Trophoblast cell (in vitro differentiated cells and primary cell): ENCODE measurements at regions not wholly inside any gene's neighbourhood (a gene's known extent, or its start where the extent isn't known, plus 50 kb on each side); places are given as distances from the start of the nearest gene placed in this dataset.

Experiments
- DNase-seq, 2 donors: peaks; one replicate each; pipeline ENCODE4 v3.0.0-alpha.2; 2016
- H2AFZ ChIP-seq: 2 replicates; pipeline ENCODE4 v1.6.1; 2013; ENCODE audit warnings: low read length, moderate library complexity, mild to moderate bottlenecking; ENCODE audit not compliant: insufficient read depth, poor library complexity
- H2AK5ac ChIP-seq: 2 replicates; pipeline ENCODE4 v1.6.1; 2013; ENCODE audit warnings: mild to moderate bottlenecking, low read length
- H2BK120ac ChIP-seq: 2 replicates; pipeline ENCODE4 v1.6.1; 2013; ENCODE audit warnings: low read length, mild to moderate bottlenecking, moderate library complexity; ENCODE audit not compliant: insufficient read depth, poor library complexity
- H2BK12ac ChIP-seq: 2 replicates; pipeline ENCODE4 v1.6.1; 2013; ENCODE audit warnings: mild to moderate bottlenecking, low read length, moderate library complexity
- H2BK5ac ChIP-seq: 2 replicates; pipeline ENCODE4 v1.6.1; 2013; ENCODE audit warnings: low read length, low read depth, moderate library complexity, mild to moderate bottlenecking; ENCODE audit not compliant: poor library complexity
- H3K14ac ChIP-seq: 2 replicates; pipeline ENCODE4 v1.6.1; 2013; ENCODE audit warnings: mild to moderate bottlenecking, low read length
- H3K18ac ChIP-seq: 2 replicates; pipeline ENCODE4 v1.6.1; 2013; ENCODE audit warnings: mild to moderate bottlenecking, low read length
- H3K23ac ChIP-seq: 2 replicates; pipeline ENCODE4 v1.6.1; 2013; ENCODE audit warnings: low read length
- H3K27ac ChIP-seq: 2 replicates; pipeline ENCODE4 v1.5.1; 2013; ENCODE audit warnings: low read depth, mild to moderate bottlenecking, inconsistent platforms, low read length, moderate library complexity
- H3K27me3 ChIP-seq: 2 replicates; pipeline ENCODE4 v1.6.1; 2013; ENCODE audit warnings: inconsistent platforms, mild to moderate bottlenecking, low read length, moderate library complexity; ENCODE audit not compliant: insufficient read depth
- H3K36me3 ChIP-seq, 2 experiments: 1 replicate in 1 of 2; 2 replicates in 1 of 2; pipeline ENCODE4 v1.6.1; 2013; ENCODE audit warnings: low read length in 2 of 2, mild to moderate bottlenecking in 2 of 2, moderate library complexity in 1 of 2; ENCODE audit not compliant: insufficient read depth in 2 of 2, control insufficient read depth in 1 of 2
- H3K4ac ChIP-seq: 2 replicates; pipeline ENCODE4 v1.6.1; 2013; ENCODE audit warnings: low read depth, mild to moderate bottlenecking, low read length, moderate library complexity
- H3K4me1 ChIP-seq, 2 experiments: 1 replicate in 1 of 2; 2 replicates in 1 of 2; pipeline ENCODE4 v1.6.1; 2013; ENCODE audit warnings: low read length in 2 of 2, mild to moderate bottlenecking in 2 of 2, moderate library complexity in 1 of 2; ENCODE audit not compliant: insufficient read depth in 2 of 2, control insufficient read depth in 1 of 2
- H3K4me2 ChIP-seq: 2 replicates; pipeline ENCODE4 v1.6.1; 2013; ENCODE audit warnings: inconsistent platforms, mild to moderate bottlenecking, low read length, moderate library complexity
- H3K4me3 ChIP-seq: 2 replicates; pipeline ENCODE4 v1.5.1; 2013; ENCODE audit warnings: mild to moderate bottlenecking, low read depth, low read length, inconsistent platforms
- H3K79me1 ChIP-seq: one replicate; pipeline ENCODE4 v1.6.1; 2013; ENCODE audit warnings: low read length
- H3K79me2 ChIP-seq: 2 replicates; pipeline ENCODE4 v1.6.1; 2013; ENCODE audit warnings: low read length, mild to moderate bottlenecking; ENCODE audit not compliant: control insufficient read depth, insufficient read depth, poor library complexity
- H3K9ac ChIP-seq: 2 replicates; pipeline ENCODE4 v1.6.1; 2013; ENCODE audit warnings: mild to moderate bottlenecking, low read length
- H3K9me3 ChIP-seq: 2 replicates; pipeline ENCODE4 v1.6.1; 2013; ENCODE audit warnings: low read depth, mild to moderate bottlenecking, control low read depth, inconsistent platforms, low read length; ENCODE audit not compliant: insufficient read depth
- H4K12ac ChIP-seq: 2 replicates; pipeline ENCODE4 v1.6.1; 2013; ENCODE audit warnings: low read depth, mild to moderate bottlenecking, low read length, moderate library complexity
- H4K8ac ChIP-seq: 2 replicates; pipeline ENCODE4 v1.6.1; 2013; ENCODE audit warnings: low read depth, mild to moderate bottlenecking, low read length, moderate library complexity
- H4K91ac ChIP-seq: one replicate; pipeline ENCODE4 v1.6.1; 2013; ENCODE audit warnings: low read depth, mild to moderate bottlenecking, low read length, moderate library complexity
- WGBS: extraction: QIAGEN DNeasy Blood & Tissue Kit; methylation state at CpG from one replicate; pipeline ENCODE4 v1.1.7; 2013; ENCODE audit warnings: missing lambda C conversion rate; ENCODE audit not compliant: insufficient read length, insufficient coverage; ENCODE audit errors: extremely low coverage; 5-methylcytosine and 5-hydroxymethylcytosine counted together

GRCh38 chr10:21083861-21084260 lies 186.8 kb upstream of the NEBL start:
- Histone ChIP-seq H3K4ac (no peak overlapping the region), H3K27me3 (no peaks in the 10 kb centered on the region), H3K9me3 (no peaks in the 10 kb centered on the region), H3K18ac (no peak overlapping the region), H3K79me1 (no peaks in the 10 kb centered on the region), H3K4me3 (no peak overlapping the region), H2AFZ (no peak overlapping the region), H2BK5ac (no peak overlapping the region), H3K4me1 (peaks cover 0 to 2% of the 10 kb centered on the region in 2 experiments), H3K36me3 (no peaks in the 10 kb centered on the region), H4K8ac (no peak overlapping the region), H4K12ac (no peak overlapping the region), H2BK12ac (no peak overlapping the region), H2AK5ac (no peak overlapping the region), H4K91ac (no peak overlapping the region), H2BK120ac (no peak overlapping the region), H3K4me2 (no peak overlapping the region), H3K79me2 (no peaks in the 10 kb centered on the region), H3K14ac (no peak overlapping the region), H3K9ac (no peak overlapping the region), H3K23ac (no peak overlapping the region), H3K27ac (no peak overlapping the region)
- no CpG with 5 or more reads among the region's 3 CpGs for WGBS
- DNase-seq: peak; percentile 21 to 65

DNA sequence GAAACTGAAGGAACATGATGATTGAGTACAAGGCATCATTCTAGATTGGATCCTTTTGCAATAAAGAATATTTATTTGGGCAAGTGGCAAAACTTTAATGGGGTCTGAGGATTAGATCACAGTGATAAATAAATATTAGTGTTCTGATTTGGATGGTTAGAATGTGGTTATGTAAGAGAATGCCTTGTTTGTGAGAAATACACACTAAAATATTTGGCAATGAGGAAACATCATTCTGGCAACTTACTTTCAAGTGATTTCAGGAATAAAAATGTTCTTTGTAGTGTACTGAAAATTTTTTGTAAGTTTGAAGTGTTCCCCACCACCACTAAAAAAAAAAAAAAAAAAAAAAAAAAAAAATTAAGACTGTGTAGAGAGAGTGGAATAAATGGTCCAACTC lies 185.1 kb upstream of the NEBL start:
- H2AFZ ChIP-seq: no peak overlapping the region
- H2BK5ac ChIP-seq: no peak overlapping the region
- no peak overlapping the region for H3K9ac ChIP-seq
- DNase-seq: no peak
- no peak overlapping the region for H3K4ac ChIP-seq
- H3K4me1 ChIP-seq: peaks cover 0 to 2% of the 10 kb centered on the region in 2 experiments
- no peaks in the 10 kb centered on the region for H3K27me3 ChIP-seq
- H3K79me2 ChIP-seq: no peaks in the 10 kb centered on the region
- no peak overlapping the region for H3K4me3 ChIP-seq
- H2AK5ac ChIP-seq: no peak overlapping the region
- no peaks in the 10 kb centered on the region for H3K79me1 ChIP-seq
- H3K23ac ChIP-seq: no peak overlapping the region
- H3K36me3 ChIP-seq: no peaks in the 10 kb centered on the region
- H4K91ac ChIP-seq: no peak overlapping the region
- H3K14ac ChIP-seq: no peak overlapping the region
- no peak overlapping the region for H3K27ac ChIP-seq
- no peak overlapping the region for H3K18ac ChIP-seq
- no peak overlapping the region for H2BK12ac ChIP-seq
- no peak overlapping the region for H2BK120ac ChIP-seq
- H3K4me2 ChIP-seq: no peak overlapping the region
- no peak overlapping the region for H4K8ac ChIP-seq
- H4K12ac ChIP-seq: no peak overlapping the region
- no peaks in the 10 kb centered on the region for H3K9me3 ChIP-seq

GRCh38 chr10:21080261-21080660 lies 183.2 kb upstream of the NEBL start:
- Histone ChIP-seq H3K27ac (no peak overlapping the region), H3K4me3 (no peak overlapping the region), H3K9ac (no peak overlapping the region), H3K14ac (no peak overlapping the region), H3K9me3 (no peaks in the 10 kb centered on the region), H3K4me2 (no peak overlapping the region), H4K8ac (no peak overlapping the region), H3K4me1 (peaks cover 0 to 2% of the 10 kb centered on the region in 2 experiments), H3K79me2 (no peaks in the 10 kb centered on the region), H2AK5ac (no peak overlapping the region), H4K91ac (no peak overlapping the region), H3K36me3 (no peaks in the 10 kb centered on the region), H3K4ac (no peak overlapping the region), H2BK12ac (no peak overlapping the region), H2BK120ac (no peak overlapping the region), H3K27me3 (no peaks in the 10 kb centered on the region), H3K79me1 (no peaks in the 10 kb centered on the region), H4K12ac (no peak overlapping the region), H2AFZ (no peak overlapping the region), H3K23ac (no peak overlapping the region), H3K18ac (no peak overlapping the region), H2BK5ac (no peak overlapping the region)
- WGBS: no CpG with 5 or more reads among the region's 2 CpGs
- no peak for DNase-seq

- Histone ChIP-seq H3K79me2 (no peaks in the 10 kb centered on the region), H3K14ac (no peak overlapping the region), H3K18ac (no peak overlapping the region), H3K36me3 (no peaks in the 10 kb centered on the region), H2BK120ac (no peak overlapping the region), H3K4ac (no peak overlapping the region), H2AK5ac (no peak overlapping the region), H3K79me1 (no peaks in the 10 kb centered on the region), H3K4me3 (no peak overlapping the region), H2BK5ac (no peak overlapping the region), H3K9me3 (no peaks in the 10 kb centered on the region), H4K91ac (no peak overlapping the region), H2BK12ac (no peak overlapping the region), H4K12ac (no peak overlapping the region), H2AFZ (no peak overlapping the region), H4K8ac (no peak overlapping the region), H3K27me3 (no peaks in the 10 kb centered on the region), H3K9ac (no peak overlapping the region), H3K4me2 (no peak overlapping the region), H3K23ac (no peak overlapping the region), H3K4me1 (peaks cover 0 to 2% of the 10 kb centered on the region in 2 experiments), H3K27ac (no peak overlapping the region)
- no peak for DNase-seq
Measured at GRCh38 chr10:21079330-21079658, 182.2 kb upstream of the NEBL start.
